ENCODE measurements at regions not wholly inside any gene's neighbourhood (a gene's known extent, or its start where the extent isn't known, plus 50 kb on each side); places are given as distances from the start of the nearest gene placed in this dataset.
"Not testable (repeated sequence)": the region's sequence is repeated elsewhere in the genome, so short reads cannot be mapped to it uniquely, and the experiment has no call there.

GRCh38 chr3:197430934-197431333, 124.8 kb downstream of the BDH1 start:
- no peak for ATAC-seq
- DNase-seq: no peak

DNA sequence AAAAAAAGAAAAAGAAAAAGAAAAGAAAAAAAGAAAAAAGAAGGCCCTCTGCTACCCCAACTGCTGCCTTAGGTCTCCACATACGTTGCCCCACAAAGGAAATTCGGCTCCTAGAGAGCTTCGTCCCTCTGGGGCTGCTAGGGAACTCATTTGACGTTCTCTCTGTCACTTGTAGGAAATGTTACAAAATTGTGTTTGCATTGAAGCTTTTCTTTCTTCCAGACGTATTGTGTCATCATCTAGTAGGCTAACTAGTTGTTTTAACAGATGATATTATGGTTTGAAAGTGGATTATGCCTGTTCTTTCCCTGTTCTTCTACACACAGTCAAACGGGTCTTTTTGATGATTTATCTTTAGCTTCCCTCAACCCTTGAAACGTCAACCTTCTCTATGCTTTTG, 125.3 kb downstream of the BDH1 start:
- no peak for DNase-seq
- no peak for ATAC-seq

DNA sequence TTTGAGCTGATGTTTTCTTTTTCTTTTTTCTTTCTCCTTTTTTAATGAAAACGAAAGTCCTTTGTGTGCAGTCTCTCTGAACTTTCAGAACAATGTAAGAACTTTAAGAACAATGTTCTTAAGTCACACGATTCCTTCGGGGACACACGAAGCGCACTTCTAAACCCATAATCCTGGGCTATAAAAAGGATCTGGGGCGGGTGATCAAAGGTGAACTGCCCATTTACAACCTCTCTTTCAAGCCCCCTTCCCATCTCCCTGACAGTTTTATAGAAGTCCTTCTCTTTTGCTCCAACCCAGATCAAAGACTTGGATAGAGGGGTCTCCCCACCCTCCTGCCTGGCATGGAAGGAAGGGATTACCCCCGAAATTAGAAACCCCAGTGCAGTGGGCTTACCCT, 126.8 kb downstream of the BDH1 start:
- no peak for DNase-seq
- ATAC-seq: no peak

DNA sequence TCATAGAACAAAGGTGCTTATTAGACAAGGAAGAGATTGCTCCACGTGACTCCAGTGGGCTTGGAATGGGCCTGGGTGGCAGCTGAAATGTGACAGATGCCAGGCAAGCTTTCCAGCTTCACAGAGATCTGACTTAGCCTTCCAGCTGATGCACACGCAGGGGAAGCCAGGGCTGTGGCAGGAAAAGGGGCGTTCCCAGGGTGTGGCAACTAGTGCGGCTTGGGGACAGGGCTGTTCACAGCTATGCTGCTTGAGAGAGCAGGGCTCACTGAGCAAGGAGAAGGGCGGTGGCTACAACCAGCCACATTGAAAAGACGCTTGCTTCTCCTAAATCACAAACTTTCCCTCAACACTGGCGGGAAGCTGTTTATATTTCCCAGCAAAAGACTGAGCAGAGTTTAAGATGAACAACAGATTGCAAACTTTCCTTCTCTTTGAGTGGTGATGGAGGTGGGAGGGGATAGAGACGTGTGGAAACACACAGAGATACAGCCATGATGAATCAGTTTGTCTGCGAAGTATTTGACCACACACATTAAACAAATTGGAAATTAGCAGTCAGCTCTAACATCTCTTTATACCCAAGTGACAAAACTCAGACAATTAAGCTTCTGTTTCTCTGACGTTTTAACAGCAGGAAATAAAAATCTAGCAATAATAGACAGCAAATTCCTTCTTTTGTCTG, 127.5 kb downstream of the BDH1 start:
- ATAC-seq (peak; percentile 95), DNase-seq (peak; percentile 82)

DNA sequence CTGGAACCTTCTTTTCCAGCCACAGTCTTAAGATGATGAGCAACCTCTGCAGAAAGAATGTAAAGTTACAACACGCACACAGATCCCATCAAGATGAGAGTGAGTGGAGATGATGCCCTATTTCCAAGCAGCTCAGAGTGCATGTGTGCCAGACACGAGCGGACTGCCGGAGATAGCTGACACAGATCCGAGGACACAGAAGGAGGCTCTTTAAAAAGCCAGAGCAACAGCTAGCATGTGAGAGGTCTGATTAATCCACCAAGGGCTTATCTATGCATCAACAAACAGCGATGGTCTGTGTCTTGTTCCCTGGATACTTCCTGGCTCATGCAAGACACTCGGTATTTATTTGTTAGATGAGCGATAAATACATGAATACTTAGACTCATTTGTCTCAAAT, 128.6 kb upstream of the DLG1 start:
- DNase-seq: no peak
- ATAC-seq: no peak

- no peak for DNase-seq
- no peak for ATAC-seq
Measured at GRCh38 chr3:197426121-197426566, 127.7 kb upstream of the DLG1 start.

DNA sequence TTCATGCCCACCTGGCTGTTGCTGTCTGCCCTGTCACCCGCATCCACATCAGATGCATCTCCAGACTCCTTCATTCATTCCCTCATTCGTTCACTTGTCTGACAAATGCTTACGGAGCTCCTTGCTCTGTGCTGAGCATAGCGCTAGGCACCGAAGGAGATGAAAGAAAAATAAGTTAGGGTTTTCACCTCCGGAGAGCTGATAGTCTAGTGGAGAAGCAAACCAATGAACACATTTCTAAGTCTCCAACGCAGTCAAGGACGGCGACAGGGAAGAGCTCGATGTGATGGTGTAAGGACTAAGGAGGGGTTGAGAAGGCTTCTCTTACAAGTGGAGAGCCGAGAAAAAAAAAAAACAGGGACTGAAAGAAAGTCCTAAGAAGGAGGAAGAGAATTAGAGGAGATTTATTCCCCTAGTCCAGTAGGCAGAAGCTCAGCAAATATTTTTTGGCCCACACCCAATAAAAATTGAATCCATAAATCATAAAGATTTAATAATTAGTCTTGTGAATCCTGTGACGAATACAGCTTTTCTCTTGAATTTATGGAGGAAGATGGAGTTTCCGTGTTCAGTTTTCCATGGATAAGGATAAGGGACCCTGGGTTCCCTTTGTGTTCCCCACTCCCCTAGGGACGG, 127.2 kb upstream of the DLG1 start:
- DNase-seq (no peak), ATAC-seq (no peak)

GRCh38 chr3:197424674-197425484, 126.5 kb upstream of the DLG1 start:
- DNase-seq: no peak
- ATAC-seq: no peak

DNA sequence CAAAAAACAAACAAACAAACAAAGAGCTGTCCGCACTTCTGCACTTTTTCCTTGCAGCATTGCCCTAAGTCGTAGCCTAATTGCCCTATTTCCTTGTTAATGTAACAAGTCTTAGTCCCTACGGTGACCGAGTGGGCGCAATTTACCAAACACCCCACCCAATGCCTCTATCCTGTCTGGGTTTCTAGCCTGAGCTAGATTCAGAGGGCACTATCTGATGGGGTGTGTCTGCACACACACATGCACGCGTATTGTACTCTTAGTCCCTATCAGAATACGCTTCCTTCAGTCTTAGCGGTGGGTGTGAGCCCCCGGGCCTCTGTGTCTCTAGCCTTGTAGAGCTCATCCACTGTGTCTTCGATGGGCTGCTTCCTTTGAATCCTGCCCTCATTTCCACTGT, 125.9 kb upstream of the DLG1 start:
- no peak for DNase-seq

GRCh38 chr3:197423376-197423775, 125.0 kb upstream of the DLG1 start:
- ATAC-seq (no peak), DNase-seq (no peak)

More for the DNA sequence above, 125.9 kb upstream of the DLG1 start:
- ATAC-seq: no peak

- DNase-seq (no peak), ATAC-seq (no peak)
Measured at GRCh38 chr3:197422506-197422905, 124.1 kb upstream of the DLG1 start.

GRCh38 chr3:197421021-197421420, 122.6 kb upstream of the DLG1 start:
- no peak for DNase-seq
- no peak for ATAC-seq

DNA sequence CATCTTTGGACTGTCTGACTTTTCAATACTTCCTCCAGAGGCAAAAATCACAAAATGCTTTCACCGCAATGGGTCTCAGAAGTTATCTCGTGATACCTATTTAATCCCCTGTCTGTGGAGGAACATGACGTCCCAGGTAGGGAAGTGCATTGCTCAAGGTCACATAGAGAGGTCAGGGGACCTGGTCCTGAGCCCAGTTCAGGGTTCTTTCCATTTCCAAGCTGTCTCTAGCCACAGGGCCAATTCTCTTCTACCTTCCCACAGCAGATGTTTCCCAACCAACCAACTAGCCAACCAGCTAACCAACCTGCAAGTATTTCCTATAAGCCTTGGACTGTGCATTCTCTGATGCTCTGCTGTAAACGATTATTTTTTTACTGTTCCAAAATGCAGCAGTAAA, 122.2 kb upstream of the DLG1 start:
- no peak for DNase-seq
- no peak for ATAC-seq

DNA sequence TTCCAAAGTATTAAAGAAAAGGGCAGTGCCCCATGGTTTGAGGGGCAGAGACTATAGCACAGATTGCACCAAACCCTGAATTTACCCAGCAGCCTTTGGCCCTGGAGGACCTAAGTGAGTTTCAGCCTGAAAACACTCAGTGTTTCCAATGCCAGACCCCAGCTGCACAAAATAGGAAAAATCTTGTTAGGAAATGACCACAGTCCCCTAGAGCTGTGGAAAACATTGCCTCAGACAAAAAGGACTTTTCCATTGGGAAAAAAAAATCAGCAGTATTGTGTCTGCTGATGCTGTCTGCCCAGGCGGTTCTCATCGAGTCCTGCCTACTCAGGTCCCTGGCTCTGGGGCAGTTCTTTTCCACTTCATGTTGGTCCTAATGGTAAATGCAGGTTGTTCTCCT, 121.7 kb upstream of the DLG1 start:
- ATAC-seq (peak; percentile 48), DNase-seq (no peak)

DNA sequence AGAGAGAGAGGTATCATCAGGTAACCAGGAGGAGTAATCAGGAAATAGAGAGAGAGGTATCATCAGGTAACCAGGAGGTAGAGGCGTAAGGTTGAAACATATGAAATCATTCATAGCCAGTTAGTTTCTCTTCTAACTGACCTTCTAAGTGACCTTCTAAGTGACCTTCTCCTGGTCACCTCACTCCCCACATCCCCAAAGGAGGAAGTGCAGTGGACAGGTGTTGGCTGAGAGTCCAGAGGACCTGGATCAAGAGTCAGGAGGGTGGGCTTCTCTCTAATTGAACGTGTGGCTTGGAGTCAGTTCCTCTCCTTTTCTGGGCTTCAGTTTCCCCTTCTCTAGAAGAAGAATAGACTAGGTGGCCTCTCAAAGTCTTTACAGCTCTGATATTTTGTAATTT, 121.3 kb upstream of the DLG1 start:
- ATAC-seq (no peak), DNase-seq (no peak)

DNA sequence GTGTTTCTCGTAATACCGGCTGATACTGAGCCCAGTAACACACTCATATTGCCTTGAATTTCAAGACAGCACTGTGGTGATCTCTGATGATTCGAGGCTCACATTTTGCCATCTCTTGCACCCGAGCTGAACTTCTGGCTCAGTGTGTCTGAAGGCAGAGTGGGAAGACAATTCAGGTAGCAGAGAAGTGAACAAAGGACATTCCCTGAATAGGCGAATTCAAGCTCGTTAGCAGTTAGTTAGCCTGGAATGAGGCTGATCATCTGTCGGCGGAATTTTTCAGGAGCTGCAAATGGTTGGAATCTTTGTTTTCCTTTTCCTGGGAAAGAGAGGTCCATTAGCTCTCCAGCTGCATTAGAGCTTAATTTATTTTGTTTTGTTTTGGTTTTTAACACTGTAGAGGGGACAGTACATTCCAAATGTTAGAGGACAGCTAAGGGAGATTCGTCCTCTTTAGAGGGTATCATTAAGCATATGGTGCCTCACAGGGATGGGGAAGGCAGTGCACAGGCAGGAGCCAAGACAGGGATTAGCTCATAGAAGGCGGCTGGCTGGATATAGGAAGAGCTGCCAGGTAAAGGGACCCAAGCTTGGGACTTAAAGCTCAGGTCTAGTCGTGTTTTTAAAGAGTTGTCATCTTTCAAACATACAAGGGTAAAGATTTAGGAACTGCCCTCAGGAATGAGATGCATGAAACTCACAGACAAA, 119.7 kb upstream of the DLG1 start:
- DNase-seq (no peak), ATAC-seq (no peak)

GRCh38 chr3:197417441-197417840, 119.0 kb upstream of the DLG1 start:
- ATAC-seq: no peak
- DNase-seq: no peak

- ATAC-seq, DNase-seq: not testable (repeated sequence)
Measured at GRCh38 chr3:197411899-197412298, 113.5 kb upstream of the DLG1 start.

- not testable (repeated sequence) for DNase-seq, ATAC-seq
Measured at GRCh38 chr3:197410170-197410569, 111.8 kb upstream of the DLG1 start.

- DNase-seq: no peak
- no peak for ATAC-seq
Measured at GRCh38 chr3:197408177-197408957, 110.0 kb upstream of the DLG1 start.

GRCh38 chr3:197407526-197407925, 109.1 kb upstream of the DLG1 start:
- ATAC-seq (no peak), DNase-seq (no peak)

GRCh38 chr3:197407053-197407452, 108.6 kb upstream of the DLG1 start:
- no peak for DNase-seq
- ATAC-seq: no peak

Measured in stimulated activated naive CD8-positive, alpha-beta T cell treated with anti-CD3 and anti-CD28 coated beads, Interleukin-15, Interleukin-2, amounts not matched to agents 100 U/mL and 50 U/mL, for 24 hours (primary cell).